ENCODE measurements at regions not wholly inside any gene's neighbourhood (a gene's known extent, or its start where the extent isn't known, plus 50 kb on each side); places are given as distances from the start of the nearest gene placed in this dataset.

DNA sequence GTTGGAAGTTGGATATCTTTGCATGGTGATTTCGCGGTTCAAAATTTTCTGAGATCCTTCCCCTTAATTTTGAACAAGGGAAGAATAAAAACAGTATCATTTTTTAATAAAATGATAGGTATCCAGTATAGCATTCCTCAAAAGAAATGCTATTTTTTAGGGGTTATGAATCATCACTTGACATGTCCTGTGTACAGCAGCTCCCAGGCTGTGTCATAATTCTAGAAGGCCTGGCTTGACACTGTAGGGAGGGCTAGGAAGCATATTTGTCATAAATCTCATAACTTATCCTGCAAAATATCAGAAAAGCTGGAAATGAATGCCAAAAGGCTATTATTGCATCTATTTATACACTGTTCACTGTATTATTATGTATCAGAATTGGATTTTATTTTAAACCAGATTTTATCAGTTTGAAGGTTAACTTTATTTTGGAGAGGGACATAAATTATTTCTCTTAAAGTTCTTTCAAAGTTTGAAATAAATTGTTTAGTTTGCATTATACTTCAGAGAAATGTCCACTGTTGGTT, 539.1 kb upstream of the ROBO2 start:
- intact Hi-C loops (cut with DNase I), result no loop called here
- H3K36me3 ChIP-seq, result no peaks in the 10 kb centered on the region
- H3K27me3 ChIP-seq, result no peaks in the 10 kb centered on the region
- WGBS, 3 donors, result 90 to 93% (median 92%) methylated on average over 2 of the region's 2 CpGs
- no peaks in the 10 kb centered on the region for H3K9me3 ChIP-seq
- no peak for DNase-seq
- TF ChIP-seq, protein P1, sequence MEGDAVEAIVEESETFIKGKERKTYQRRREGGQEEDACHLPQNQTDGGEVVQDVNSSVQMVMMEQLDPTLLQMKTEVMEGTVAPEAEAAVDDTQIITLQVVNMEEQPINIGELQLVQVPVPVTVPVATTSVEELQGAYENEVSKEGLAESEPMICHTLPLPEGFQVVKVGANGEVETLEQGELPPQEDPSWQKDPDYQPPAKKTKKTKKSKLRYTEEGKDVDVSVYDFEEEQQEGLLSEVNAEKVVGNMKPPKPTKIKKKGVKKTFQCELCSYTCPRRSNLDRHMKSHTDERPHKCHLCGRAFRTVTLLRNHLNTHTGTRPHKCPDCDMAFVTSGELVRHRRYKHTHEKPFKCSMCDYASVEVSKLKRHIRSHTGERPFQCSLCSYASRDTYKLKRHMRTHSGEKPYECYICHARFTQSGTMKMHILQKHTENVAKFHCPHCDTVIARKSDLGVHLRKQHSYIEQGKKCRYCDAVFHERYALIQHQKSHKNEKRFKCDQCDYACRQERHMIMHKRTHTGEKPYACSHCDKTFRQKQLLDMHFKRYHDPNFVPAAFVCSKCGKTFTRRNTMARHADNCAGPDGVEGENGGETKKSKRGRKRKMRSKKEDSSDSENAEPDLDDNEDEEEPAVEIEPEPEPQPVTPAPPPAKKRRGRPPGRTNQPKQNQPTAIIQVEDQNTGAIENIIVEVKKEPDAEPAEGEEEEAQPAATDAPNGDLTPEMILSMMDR (IDR thresholded peaks at IDR 0.05), result no peak
- TF ChIP-seq POLR2A (IDR thresholded peaks at IDR 0.05), result no peak
- no peak for TF ChIP-seq EP300 (IDR thresholded peaks at IDR 0.05)
- no peak overlapping the region for H3K4me3 ChIP-seq
- H3K4me1 ChIP-seq (ENCODE audit: insufficient read depth), result no peaks in the 10 kb centered on the region
- no peak overlapping the region for H3K27ac ChIP-seq

DNA sequence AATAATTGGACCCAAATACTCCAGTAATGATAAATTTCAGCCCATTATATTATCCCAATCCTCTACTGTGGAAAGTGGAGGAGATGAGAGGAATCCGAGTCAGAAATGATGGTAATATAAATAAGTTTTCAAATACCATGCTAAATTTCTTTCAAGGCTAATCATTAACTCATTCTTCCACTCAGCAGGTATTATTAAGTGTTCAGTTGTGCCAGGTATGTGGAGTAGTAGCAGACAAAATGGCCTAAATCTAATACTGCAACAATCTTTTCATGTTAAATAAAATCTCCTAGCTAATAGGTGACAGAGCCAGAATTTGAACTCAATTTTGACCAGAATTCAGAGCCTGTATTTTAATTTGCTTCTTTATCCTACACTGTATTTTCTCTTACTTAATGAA, 538.6 kb upstream of the ROBO2 start:
- no peak for DNase-seq
- WGBS, 3 donors, result 38 to 51% (median 46%) methylated on average over 1 of the region's 1 CpG

DNA sequence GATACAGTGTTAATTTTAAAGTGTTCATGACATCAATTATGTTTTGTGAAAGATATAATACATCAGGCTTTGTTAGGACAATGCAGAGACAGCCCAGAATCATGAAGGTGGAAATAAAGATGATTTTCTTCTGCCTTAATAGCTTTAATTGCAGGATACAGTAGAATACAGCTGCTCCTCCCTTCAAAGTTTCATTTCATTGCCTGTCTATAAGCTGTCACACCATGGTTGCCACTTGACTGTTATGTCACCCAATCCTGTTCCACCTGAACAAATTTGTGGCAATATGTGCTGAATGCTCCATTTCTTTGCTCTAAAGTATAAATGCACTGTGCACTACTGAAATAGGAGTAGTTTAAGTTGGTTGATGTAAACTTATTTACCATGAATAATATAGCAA, 537.8 kb upstream of the ROBO2 start:
- no peak for DNase-seq
- Histone ChIP-seq H3K27ac (no peak overlapping the region), H3K36me3 (no peaks in the 10 kb centered on the region), H3K4me1 (ENCODE audit: insufficient read depth) (no peaks in the 10 kb centered on the region), H3K9me3 (no peaks in the 10 kb centered on the region), H3K4me3 (no peak overlapping the region), H3K27me3 (no peaks in the 10 kb centered on the region)
- TF ChIP-seq POLR2A (IDR thresholded peaks at IDR 0.05) (no peak), EP300 (IDR thresholded peaks at IDR 0.05) (no peak)
- TF ChIP-seq, protein P1 (IDR thresholded peaks at IDR 0.05), result no peak
- intact Hi-C loops (cut with DNase I), result no loop called here

More for the DNA sequence above, 538.6 kb upstream of the ROBO2 start:
- Histone ChIP-seq H3K4me3 (no peak overlapping the region), H3K4me1 (ENCODE audit: insufficient read depth) (no peaks in the 10 kb centered on the region), H3K36me3 (no peaks in the 10 kb centered on the region), H3K27me3 (no peaks in the 10 kb centered on the region), H3K27ac (no peak overlapping the region), H3K9me3 (no peaks in the 10 kb centered on the region)
- intact Hi-C loops (cut with DNase I), result no loop called here
- TF ChIP-seq, protein P1 (IDR thresholded peaks at IDR 0.05), result no peak
- no peak for TF ChIP-seq POLR2A (IDR thresholded peaks at IDR 0.05)
- no peak for TF ChIP-seq EP300 (IDR thresholded peaks at IDR 0.05)

DNA sequence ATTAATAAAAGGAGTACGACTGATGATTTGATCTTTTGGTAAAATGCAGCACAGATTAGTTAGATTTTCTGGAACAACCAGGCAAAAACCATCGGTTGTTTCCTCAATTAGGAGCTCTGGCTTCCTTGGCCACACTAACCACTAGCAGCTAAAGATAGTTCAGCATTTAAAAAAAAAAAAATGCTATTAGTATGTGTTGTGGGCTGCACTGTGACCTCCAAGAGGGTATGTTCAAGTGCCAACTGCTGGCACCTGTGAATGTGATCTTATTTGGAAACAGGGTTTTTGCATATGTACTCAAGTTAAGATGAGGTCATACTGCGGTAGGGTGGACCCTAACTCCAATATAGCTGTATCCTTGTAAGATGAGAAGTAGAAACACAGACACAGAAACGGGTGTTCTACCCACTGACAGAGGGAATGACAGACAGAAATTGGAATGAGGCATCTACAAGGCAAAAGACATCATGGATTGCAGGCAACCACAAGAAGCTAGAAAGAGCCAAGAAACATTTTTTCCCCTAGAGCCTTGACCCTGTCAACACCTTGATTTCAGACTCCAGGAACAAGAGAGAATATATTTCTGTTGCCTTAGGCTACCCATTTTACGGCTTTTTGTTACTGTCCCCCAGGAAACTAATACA, 534.6 kb upstream of the ROBO2 start:
- intact Hi-C loops (cut with DNase I), result no loop called here
- TF ChIP-seq, protein P1 (IDR thresholded peaks at IDR 0.05), result no peak
- TF ChIP-seq POLR2A (IDR thresholded peaks at IDR 0.05) (no peak), EP300 (IDR thresholded peaks at IDR 0.05) (no peak)
- no peak for DNase-seq
- H3K27me3 ChIP-seq, result no peaks in the 10 kb centered on the region
- no peak overlapping the region for H3K27ac ChIP-seq
- WGBS, 3 donors, result 75 to 83% (median 82%) methylated on average over 5 of the region's 5 CpGs
- H3K4me3 ChIP-seq, result no peak overlapping the region
- H3K4me1 ChIP-seq (ENCODE audit: insufficient read depth), result no peaks in the 10 kb centered on the region
- H3K36me3 ChIP-seq, result no peaks in the 10 kb centered on the region
- no peaks in the 10 kb centered on the region for H3K9me3 ChIP-seq

All from ovary (tissue), 7 donors.